ENCODE measurements at regions not wholly inside any gene's neighbourhood (a gene's known extent, or its start where the extent isn't known, plus 50 kb on each side); places are given as distances from the start of the nearest gene placed in this dataset.

DNA sequence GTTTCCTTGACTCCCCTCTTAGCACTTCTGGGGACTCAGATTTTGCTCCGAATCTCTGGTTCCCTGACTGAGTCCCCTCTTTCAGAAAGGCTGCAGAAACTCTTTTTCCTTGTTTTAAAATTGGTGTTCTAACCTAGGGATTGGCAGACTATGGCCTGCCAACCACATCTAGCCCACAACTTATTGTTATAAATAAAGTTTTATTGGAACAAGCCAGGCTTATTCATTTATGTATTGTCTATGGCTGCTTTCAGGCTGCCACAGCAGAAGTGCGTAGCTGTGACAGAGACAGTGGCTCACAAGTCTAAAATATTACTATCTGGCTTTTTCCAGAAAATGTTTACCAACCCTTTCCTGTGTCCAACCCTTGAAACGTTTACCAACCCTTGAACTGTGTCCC lies 81.7 kb downstream of the IER5 start:
- TF ChIP-seq, protein P1, sequence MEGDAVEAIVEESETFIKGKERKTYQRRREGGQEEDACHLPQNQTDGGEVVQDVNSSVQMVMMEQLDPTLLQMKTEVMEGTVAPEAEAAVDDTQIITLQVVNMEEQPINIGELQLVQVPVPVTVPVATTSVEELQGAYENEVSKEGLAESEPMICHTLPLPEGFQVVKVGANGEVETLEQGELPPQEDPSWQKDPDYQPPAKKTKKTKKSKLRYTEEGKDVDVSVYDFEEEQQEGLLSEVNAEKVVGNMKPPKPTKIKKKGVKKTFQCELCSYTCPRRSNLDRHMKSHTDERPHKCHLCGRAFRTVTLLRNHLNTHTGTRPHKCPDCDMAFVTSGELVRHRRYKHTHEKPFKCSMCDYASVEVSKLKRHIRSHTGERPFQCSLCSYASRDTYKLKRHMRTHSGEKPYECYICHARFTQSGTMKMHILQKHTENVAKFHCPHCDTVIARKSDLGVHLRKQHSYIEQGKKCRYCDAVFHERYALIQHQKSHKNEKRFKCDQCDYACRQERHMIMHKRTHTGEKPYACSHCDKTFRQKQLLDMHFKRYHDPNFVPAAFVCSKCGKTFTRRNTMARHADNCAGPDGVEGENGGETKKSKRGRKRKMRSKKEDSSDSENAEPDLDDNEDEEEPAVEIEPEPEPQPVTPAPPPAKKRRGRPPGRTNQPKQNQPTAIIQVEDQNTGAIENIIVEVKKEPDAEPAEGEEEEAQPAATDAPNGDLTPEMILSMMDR (conservative IDR thresholded peaks at IDR 0.05; ENCODE audit: low read depth, low read length) = no peak
- no peak for TF ChIP-seq RAD21 (IDR thresholded peaks at IDR 0.05; ENCODE audit: low read length)
- TF ChIP-seq CHD1 (IDR thresholded peaks at IDR 0.05; ENCODE audit: low read depth, low read length) = no peak
- no peak for TF ChIP-seq POLR2A (IDR thresholded peaks at IDR 0.05; ENCODE audit: low read depth, low read length)
- TF ChIP-seq BHLHE40 (IDR thresholded peaks at IDR 0.05; ENCODE audit: low read depth, low read length) = no peak
- TF ChIP-seq, protein P2, sequence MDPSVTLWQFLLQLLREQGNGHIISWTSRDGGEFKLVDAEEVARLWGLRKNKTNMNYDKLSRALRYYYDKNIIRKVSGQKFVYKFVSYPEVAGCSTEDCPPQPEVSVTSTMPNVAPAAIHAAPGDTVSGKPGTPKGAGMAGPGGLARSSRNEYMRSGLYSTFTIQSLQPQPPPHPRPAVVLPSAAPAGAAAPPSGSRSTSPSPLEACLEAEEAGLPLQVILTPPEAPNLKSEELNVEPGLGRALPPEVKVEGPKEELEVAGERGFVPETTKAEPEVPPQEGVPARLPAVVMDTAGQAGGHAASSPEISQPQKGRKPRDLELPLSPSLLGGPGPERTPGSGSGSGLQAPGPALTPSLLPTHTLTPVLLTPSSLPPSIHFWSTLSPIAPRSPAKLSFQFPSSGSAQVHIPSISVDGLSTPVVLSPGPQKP (IDR thresholded peaks at IDR 0.05; ENCODE audit: borderline replicate concordance, low read depth, low read length) = no peak

All from IMR-90 (cell line).